ENCODE measurements at regions not wholly inside any gene's neighbourhood (a gene's known extent, or its start where the extent isn't known, plus 50 kb on each side); places are given as distances from the start of the nearest gene placed in this dataset.

DNA sequence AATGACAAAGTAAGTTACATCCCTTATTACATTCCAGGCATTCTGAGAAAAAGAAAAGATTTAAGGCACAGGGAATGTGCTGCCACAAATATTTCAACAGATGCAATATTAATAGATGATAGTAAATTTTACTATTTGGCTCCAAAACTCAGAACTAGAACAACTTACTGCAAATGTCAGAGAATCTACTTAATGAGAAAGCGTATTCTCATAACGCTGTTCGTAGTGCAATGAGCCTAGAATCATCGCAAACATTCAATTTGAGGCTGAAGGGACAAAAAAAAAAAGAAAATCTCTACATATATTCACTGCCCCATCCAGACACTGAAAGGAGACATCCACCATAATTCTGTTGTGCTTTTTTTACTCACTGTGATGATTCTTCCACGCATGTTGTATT lies 272.1 kb upstream of the DOK6 start:
- BruUV-seq (replicated peaks) = no TSS peak
- CTCF ChIA-PET = no interaction called here
- Mint-ChIP-seq H3K9me3 (ENCODE audit: unreplicated experiment) (no peaks in the 10 kb centered on the region), H3K4me3 (ENCODE audit: unreplicated experiment) (no peak overlapping the region), H3K4me1 (ENCODE audit: insufficient read depth, unreplicated experiment) (no peaks in the 10 kb centered on the region), H3K27ac (ENCODE audit: low read depth, unreplicated experiment) (no peak overlapping the region), H3K36me3 (ENCODE audit: insufficient read depth, unreplicated experiment) (no peaks in the 10 kb centered on the region), H3K27me3 (ENCODE audit: insufficient read depth, unreplicated experiment) (peaks cover 16% of the 10 kb centered on the region)
- no peak for TF ChIP-seq CTCF (IDR thresholded peaks at IDR 0.05; ENCODE audit: unreplicated experiment)
- intact Hi-C loops (cut with micrococcal nuclease) = no loop called here
- no peak for DNase-seq (ENCODE audit: unreplicated experiment)
- POLR2A ChIA-PET = no interaction called here

- Mint-ChIP-seq H3K4me3 (ENCODE audit: unreplicated experiment) (no peak overlapping the region), H3K27ac (ENCODE audit: low read depth, unreplicated experiment) (no peak overlapping the region), H3K36me3 (ENCODE audit: insufficient read depth, unreplicated experiment) (no peaks in the 10 kb centered on the region), H3K9me3 (ENCODE audit: unreplicated experiment) (no peaks in the 10 kb centered on the region), H3K4me1 (ENCODE audit: insufficient read depth, unreplicated experiment) (no peaks in the 10 kb centered on the region), H3K27me3 (ENCODE audit: insufficient read depth, unreplicated experiment) (peaks cover 16% of the 10 kb centered on the region)
- intact Hi-C loops (cut with micrococcal nuclease) = no loop called here
- BruUV-seq (replicated peaks) = no TSS peak
- DNase-seq (ENCODE audit: unreplicated experiment) = no peak
- POLR2A ChIA-PET = no interaction called here
- CTCF ChIA-PET = no interaction called here
- TF ChIP-seq CTCF (IDR thresholded peaks at IDR 0.05; ENCODE audit: unreplicated experiment) = no peak
Measured at GRCh38 chr18:69128978-69129377, 271.7 kb upstream of the DOK6 start.

DNA sequence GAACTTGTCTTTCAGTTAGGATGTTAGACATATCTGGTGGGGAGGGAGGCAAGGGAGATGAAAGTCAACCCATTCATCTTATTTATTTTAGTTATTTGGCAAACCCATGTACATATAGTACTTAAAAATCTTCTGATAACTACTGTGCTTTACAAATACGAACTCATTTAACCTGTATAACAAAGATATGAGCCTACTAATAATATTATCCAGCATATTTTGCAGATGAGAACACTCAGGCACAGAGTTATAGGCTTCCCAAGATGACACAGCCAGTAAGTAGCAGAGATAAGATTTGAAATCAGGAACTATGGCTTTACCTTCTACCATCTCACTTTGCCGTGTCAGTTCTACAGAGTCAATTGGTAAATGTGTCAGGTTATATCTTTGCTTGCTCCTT lies 262.6 kb upstream of the DOK6 start:
- Mint-ChIP-seq H3K27me3 (ENCODE audit: insufficient read depth, unreplicated experiment) (peaks cover 12% of the 10 kb centered on the region), H3K4me1 (ENCODE audit: insufficient read depth, unreplicated experiment) (no peaks in the 10 kb centered on the region), H3K27ac (ENCODE audit: low read depth, unreplicated experiment) (no peak overlapping the region), H3K4me3 (ENCODE audit: unreplicated experiment) (no peak overlapping the region), H3K9me3 (ENCODE audit: unreplicated experiment) (no peaks in the 10 kb centered on the region), H3K36me3 (ENCODE audit: insufficient read depth, unreplicated experiment) (no peaks in the 10 kb centered on the region)
- no TSS peak for BruUV-seq (replicated peaks)
- intact Hi-C loops (cut with micrococcal nuclease) = no loop called here
- POLR2A ChIA-PET = no interaction called here
- CTCF ChIA-PET = no interaction called here
- DNase-seq (ENCODE audit: unreplicated experiment) = no peak
- TF ChIP-seq CTCF (IDR thresholded peaks at IDR 0.05; ENCODE audit: unreplicated experiment) = no peak

DNA sequence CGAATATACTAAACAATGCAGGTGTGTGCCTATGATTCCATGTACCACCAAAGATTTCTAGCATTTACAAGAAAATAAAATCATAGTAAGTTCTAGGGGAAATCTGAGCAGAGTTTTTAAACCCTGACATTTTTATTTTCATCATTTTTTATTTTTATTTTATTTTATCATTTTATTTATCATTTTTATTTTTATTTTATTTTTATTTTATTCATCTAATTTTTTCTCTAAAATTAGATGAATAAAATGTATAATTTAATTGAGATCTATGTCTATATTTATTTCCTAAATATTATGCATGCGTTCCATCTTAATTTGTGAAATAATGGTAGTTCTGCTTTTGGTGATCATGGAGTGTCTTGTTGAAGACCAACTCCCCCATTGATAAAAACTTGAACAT lies 257.6 kb upstream of the DOK6 start:
- Mint-ChIP-seq H3K27ac (ENCODE audit: low read depth, unreplicated experiment) (no peak overlapping the region), H3K4me1 (ENCODE audit: insufficient read depth, unreplicated experiment) (no peaks in the 10 kb centered on the region), H3K9me3 (ENCODE audit: unreplicated experiment) (no peaks in the 10 kb centered on the region), H3K36me3 (ENCODE audit: insufficient read depth, unreplicated experiment) (no peaks in the 10 kb centered on the region), H3K4me3 (ENCODE audit: unreplicated experiment) (no peak overlapping the region), H3K27me3 (ENCODE audit: insufficient read depth, unreplicated experiment) (peaks cover 36% of the 10 kb centered on the region)
- ChIA-PET POLR2A (no interaction called here), CTCF (no interaction called here)
- no peak for DNase-seq (ENCODE audit: unreplicated experiment)
- TF ChIP-seq CTCF (IDR thresholded peaks at IDR 0.05; ENCODE audit: unreplicated experiment) = no peak
- intact Hi-C loops (cut with micrococcal nuclease) = no loop called here
- no TSS peak for BruUV-seq (replicated peaks)
